Progenitor cell of endocrine pancreas (in vitro differentiated cells): ENCODE measurements at regions not wholly inside any gene's neighbourhood (a gene's known extent, or its start where the extent isn't known, plus 50 kb on each side); places are given as distances from the start of the nearest gene placed in this dataset.

ENCODE experiments used
- DNase-seq: peaks from one replicate; pipeline ENCODE4 v3.0.0; 2021; ENCODE audit warnings: low spot score; ENCODE audit not compliant: unreplicated experiment
- H3K27ac Mint-ChIP-seq: 2 replicates; pipeline ENCODE4 v1.8.0; 2021; ENCODE audit warnings: mild to moderate bottlenecking, moderate library complexity, mixed read lengths
- H3K27me3 Mint-ChIP-seq: 2 replicates; pipeline ENCODE4 v1.8.0; 2021; ENCODE audit warnings: mixed read lengths
- H3K36me3 Mint-ChIP-seq: 2 replicates; pipeline ENCODE4 v1.8.0; 2022; ENCODE audit warnings: mixed read lengths; ENCODE audit not compliant: insufficient read depth
- H3K4me1 Mint-ChIP-seq: 2 replicates; pipeline ENCODE4 v1.8.0; 2021; ENCODE audit warnings: low read depth, mixed read lengths
- H3K4me3 Mint-ChIP-seq: 2 replicates; pipeline ENCODE4 v1.8.0; 2021; ENCODE audit warnings: low read depth, mild to moderate bottlenecking, moderate library complexity, mixed read lengths
- H3K9me3 Mint-ChIP-seq: 2 replicates; pipeline ENCODE4 v1.8.0; 2021; ENCODE audit warnings: low read depth, mixed read lengths
- CTCF ChIP-seq: fragments of 200-600 bp; sonication (generic); IDR thresholded peaks from one replicate; pipeline ENCODE4 v1.5.0; 2021; ENCODE audit warnings: antibody characterized with exemption, mild to moderate bottlenecking; ENCODE audit not compliant: unreplicated experiment

GRCh38 chr4:116015062-116015461 is 901.6 kb upstream of the NDST4 start:
- Mint-ChIP-seq H3K27ac (no peak overlapping the region), H3K9me3 (peaks cover 50% of the 10 kb centered on the region), H3K4me1 (no peaks in the 10 kb centered on the region), H3K36me3 (peaks cover 4% of the 10 kb centered on the region), H3K27me3 (no peaks in the 10 kb centered on the region), H3K4me3 (no peak overlapping the region)
- DNase-seq: no peak
- no peak for TF ChIP-seq CTCF

GRCh38 chr4:116010923-116011322 is 897.5 kb upstream of the NDST4 start:
- no peaks in the 10 kb centered on the region for H3K4me1 Mint-ChIP-seq
- H3K9me3 Mint-ChIP-seq: peaks cover 26% of the 10 kb centered on the region
- no peak for TF ChIP-seq CTCF
- H3K4me3 Mint-ChIP-seq: no peak overlapping the region
- H3K27me3 Mint-ChIP-seq: no peaks in the 10 kb centered on the region
- no peak for DNase-seq
- no peak overlapping the region for H3K27ac Mint-ChIP-seq
- peaks cover 3% of the 10 kb centered on the region for H3K36me3 Mint-ChIP-seq

DNA sequence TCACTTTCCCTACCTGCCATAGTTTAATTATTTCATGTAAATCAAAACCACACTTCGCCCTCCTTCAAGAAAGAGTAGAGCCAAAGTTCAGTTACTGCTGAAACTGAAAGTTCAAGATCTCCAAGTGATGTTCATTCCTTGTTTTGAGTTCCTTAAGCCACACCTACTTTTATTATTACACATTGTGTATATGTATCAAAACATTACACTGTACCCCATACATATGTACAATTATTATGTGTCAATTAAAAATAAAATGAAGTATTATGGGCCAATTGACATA is 892.3 kb upstream of the NDST4 start:
- H3K27me3 Mint-ChIP-seq: no peaks in the 10 kb centered on the region
- H3K27ac Mint-ChIP-seq: no peak overlapping the region

DNA sequence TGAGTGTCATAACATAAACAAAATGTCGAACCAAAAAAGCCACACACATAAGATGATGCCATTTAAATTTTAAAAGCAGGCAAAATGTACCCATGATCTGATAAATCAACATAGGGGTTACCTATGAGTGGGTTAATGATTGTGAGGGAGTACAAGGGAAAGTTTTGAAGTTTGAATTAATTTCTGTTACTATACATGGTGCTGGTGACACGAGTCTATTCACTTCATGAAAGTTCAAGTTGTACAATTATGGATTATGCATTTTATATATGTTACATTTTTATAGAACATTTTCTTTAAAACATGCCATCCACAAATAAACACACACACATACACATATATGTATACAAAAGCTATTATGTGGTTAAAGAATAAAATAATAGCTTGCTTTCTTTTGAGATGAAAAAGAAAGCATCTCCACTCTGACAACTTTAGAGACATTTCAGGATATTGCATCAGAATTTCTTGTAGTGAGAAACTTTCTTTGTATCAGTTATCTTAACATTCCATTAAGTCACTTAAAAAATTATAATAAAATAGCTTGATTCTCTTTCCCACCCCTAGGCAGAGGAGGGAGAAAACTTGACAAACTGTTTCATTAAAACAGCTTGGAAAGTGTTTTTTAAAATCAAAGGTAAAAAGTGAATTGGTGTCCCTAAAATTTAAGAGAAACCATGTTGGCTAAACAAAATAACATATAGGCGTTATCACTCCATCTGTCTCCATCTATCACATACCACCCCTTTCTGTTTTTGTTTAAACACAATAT is 891.8 kb upstream of the NDST4 start:
- DNase-seq: no peak
- Mint-ChIP-seq H3K36me3 (no peaks in the 10 kb centered on the region), H3K9me3 (no peaks in the 10 kb centered on the region), H3K27me3 (no peaks in the 10 kb centered on the region), H3K27ac (no peak overlapping the region), H3K4me1 (no peaks in the 10 kb centered on the region), H3K4me3 (no peak overlapping the region)
- no peak for TF ChIP-seq CTCF

More for the DNA sequence above, 892.3 kb upstream of the NDST4 start:
- TF ChIP-seq CTCF: no peak
- H3K36me3 Mint-ChIP-seq: no peaks in the 10 kb centered on the region
- no peaks in the 10 kb centered on the region for H3K9me3 Mint-ChIP-seq
- DNase-seq: no peak
- no peak overlapping the region for H3K4me3 Mint-ChIP-seq
- H3K4me1 Mint-ChIP-seq: no peaks in the 10 kb centered on the region

DNA sequence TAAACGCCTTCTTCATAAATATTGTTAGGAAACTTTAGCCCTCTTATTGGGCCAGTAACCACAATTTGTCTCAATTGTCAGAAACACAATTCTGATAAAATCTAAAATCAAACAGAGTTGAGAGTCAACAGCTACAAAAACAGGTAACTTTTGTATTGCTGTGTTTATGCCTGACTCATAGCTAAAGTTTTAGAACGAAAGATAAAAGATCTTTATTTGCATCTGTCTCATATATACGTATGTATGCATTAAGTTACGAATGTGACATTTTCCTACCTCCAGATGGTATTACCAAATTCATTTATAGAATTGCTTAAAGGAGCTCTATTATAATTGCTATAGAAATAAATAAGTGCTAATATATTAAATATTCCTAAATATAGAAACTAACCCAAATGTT is 887.9 kb upstream of the NDST4 start:
- Mint-ChIP-seq H3K36me3 (no peaks in the 10 kb centered on the region), H3K4me3 (no peak overlapping the region), H3K4me1 (no peaks in the 10 kb centered on the region), H3K27me3 (no peaks in the 10 kb centered on the region), H3K9me3 (no peaks in the 10 kb centered on the region), H3K27ac (no peak overlapping the region)
- no peak for TF ChIP-seq CTCF
- no peak for DNase-seq
